GM21423 (cell line): ENCODE measurements at regions not wholly inside any gene's neighbourhood (a gene's known extent, or its start where the extent isn't known, plus 50 kb on each side); places are given as distances from the start of the nearest gene placed in this dataset.

Experiments
- ATAC-seq: cut with Tn5 transposase; IDR thresholded peaks from one replicate; pipeline ENCODE4 v1.9.1; 2021; ENCODE audit warnings: mild to moderate bottlenecking, moderate library complexity; ENCODE audit not compliant: unreplicated experiment

DNA sequence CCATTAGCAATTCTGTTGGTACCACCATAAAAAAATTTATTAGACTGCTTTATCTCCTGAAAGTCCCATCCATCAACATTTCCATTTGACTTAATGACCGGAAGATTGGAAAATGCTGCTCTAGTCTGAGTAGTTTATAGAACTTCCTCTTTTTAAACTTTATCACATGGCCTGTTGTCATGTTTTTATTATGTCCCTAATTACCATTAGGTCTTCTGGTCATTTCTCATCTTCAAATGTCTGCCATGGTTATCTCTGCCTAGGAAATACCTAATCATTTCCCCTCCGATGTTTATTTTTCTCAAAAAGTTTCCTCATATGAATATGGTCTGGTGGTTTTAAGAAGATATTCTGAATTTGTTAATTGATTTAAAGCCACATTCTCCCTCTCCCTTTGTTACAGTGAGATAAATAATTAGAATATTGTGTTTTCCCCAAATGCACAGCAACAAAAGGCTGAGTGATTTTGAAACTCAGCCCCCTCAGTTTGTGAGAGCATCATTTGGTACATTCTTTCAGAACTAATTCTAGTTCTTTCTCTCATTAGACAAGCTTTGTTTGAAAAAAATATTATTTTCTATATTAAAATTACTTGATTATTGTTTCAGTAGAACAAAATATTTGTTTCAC lies 317.1 kb upstream of the ST6GAL2 start:
- no peak for ATAC-seq

- ATAC-seq: no peak
These were observed 329.7 kb upstream of the ST6GAL2 start for GRCh38 chr2:107215401-107216350.

DNA sequence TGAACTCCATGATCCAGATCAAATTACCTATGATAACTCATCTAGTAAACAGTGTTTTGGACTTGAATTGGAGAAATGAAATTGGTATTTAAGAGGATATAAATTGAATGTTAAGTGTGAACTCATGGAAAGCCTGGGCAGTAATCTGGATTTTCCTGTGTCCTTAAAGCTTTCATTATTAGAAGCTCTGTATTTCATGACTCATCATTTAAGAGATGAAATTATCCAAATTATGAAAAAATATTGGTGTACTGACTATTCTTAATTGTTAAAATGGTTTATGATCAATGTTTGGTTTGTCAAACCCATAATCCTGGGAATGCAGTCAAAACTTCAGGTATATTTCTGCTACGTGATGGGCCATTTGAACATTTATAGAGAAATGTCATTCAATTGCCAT lies 332.2 kb upstream of the ST6GAL2 start:
- no peak for ATAC-seq

- ATAC-seq: no peak
These were observed 336.5 kb upstream of the ST6GAL2 start for GRCh38 chr2:107222466-107222865.

DNA sequence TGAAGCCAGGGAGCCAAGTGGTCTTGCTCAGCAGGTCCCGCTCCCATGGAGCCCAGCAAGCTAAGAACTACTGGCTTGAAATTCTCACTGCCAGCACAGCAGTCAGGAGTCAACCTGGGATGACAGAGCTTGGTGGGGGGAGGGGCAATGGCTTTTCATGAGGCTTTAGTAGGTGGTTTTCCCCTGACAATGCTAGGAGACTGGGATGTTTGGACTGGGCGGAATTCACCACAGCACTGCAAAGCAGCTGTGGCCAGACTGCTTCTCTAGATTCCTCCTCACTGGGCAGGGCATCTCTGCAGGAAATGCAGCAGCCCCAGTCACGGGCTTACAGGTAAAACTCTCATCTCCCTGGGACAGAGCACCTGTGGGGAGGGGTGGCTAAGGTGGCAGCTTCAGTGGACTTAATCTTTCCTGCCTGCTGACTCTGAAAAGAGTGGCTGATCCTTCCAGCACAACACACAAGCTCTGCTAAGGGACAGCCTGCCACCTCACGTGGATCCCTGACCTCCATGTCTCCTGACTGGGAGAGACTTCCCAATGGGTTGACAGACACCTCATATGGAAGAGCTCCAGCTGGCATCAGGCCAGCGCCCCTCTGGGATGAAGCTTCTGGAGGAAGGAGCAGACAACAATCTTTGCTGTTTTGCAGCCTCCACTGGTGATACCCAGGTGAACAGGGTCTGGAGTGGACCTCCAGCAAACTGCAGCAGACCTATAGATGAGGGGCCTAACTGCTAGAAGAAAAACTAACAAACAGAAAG lies 349.7 kb upstream of the ST6GAL2 start:
- no peak for ATAC-seq

- ATAC-seq: no peak
These were observed 356.8 kb upstream of the ST6GAL2 start for GRCh38 chr2:107242811-107243210.

DNA sequence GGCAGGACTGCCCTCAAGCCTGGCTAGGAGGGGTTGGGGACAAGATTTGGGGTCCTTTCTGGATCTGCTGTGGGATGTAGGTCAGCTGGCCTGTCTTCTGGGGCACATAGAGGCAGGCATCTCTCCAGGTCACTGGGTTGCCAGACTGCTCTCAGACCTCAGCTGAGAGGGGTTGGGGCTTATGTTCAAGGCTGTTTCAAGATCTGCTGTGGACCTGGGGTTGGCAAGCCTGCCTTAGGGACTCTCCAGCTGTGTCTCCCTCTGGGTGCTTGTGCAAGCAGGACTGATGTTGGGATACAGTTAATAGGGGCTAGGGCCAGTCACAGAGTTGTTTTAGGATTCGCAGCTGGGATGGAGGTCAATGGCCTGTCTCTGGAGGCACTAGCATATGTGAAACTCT lies 363.0 kb upstream of the ST6GAL2 start:
- ATAC-seq: no peak

GRCh38 chr2:107255744-107256143 lies 369.8 kb upstream of the ST6GAL2 start:
- no peak for ATAC-seq

DNA sequence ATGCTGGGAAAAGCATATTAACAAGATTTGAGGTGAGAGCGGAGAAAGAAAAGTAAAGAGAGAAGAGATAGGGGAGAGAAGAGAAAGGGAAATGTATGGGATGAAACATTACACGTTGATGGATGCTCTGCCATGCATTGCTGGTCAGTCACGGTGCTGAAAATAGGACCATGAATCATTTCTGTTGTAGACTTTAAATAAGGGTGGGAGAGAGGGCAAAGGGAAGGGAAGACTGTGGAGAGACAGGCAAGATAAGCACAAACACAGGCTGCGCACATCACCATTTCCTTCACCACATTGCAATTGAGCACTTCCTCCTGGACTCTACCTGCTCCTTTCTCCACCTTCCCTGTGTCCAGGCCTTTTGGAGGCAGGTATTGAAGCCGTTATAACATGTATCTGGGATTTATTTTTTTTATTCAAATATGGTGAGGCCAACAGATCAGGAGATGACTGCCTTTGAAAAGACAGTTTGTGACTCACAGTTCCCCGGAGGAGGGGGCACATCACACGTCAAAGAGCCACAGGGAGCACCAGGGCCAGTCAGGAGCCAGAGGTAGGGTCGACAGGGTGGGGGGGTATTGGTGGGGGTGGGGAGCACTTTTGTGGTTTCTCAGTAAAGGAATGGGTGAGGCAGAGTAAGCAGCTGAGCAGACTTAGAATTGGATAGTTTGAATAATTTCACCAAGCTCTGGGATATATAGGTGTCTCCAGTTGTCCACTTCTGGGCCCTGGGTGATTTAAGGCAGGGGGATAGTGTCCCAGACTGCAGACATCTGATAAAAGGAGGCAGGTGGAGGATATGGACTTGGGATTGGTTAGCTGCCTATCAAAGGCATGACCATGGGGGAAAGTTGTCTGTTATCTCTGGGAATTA lies 372.8 kb upstream of the ST6GAL2 start:
- ATAC-seq: no peak

DNA sequence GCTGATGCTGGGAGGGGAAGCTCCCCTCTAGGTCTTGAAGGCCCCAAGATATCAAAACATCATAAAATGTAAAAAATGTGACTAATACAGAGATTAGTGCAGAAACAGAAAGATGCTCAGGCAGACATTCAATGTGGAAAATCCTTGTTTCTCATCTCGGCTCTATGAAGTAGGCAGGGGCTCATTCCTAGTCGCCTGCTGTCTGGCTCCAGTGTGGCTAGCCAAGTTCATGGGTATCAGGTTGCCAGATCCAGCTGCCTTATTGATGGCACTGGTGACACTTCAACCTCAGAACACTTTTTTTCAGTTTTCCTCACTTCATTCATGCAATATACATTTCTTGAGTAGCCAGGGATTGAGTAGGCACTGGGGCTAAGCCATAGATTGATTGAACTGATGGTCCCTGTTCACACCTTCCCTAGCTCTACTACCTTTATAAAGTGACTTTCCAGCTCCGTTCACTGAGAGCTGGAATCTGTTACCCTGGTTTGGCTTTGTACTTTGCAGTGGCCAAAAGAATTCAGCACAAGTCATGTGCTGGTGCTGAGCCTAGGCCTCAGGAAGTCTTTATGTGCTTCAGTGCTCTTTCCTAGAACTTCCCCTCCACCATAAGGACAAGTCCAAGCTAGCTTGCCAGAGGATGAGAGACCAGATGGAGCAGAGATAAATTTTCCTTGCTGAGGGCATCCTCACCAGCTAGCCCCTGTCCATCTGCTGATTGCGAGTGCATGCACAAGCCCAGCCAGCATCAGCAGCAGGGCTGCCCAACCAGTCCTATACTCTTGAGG lies 373.6 kb upstream of the ST6GAL2 start:
- ATAC-seq: no peak

- no peak for ATAC-seq
These were observed 377.7 kb upstream of the ST6GAL2 start for GRCh38 chr2:107263628-107264027.

DNA sequence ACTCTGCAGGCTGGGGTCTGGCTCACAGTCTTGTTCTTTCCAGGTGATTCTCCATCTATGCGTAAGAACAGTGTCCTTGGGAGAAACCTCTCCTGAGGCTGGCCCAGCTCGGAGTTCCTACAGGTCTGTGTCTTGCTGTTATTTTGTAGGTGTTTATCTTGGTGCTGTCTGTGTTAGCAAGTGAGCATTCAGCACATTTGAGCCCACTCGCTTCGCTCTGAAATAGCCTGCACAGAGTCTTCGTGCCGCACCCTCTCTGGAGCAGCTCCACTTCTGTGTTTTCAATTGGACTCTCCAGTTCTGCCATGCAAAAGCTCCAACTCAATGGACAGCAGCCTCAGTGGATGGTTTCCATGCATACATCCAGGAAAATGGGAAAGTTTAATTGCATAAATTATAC lies 378.2 kb upstream of the ST6GAL2 start:
- no peak for ATAC-seq

DNA sequence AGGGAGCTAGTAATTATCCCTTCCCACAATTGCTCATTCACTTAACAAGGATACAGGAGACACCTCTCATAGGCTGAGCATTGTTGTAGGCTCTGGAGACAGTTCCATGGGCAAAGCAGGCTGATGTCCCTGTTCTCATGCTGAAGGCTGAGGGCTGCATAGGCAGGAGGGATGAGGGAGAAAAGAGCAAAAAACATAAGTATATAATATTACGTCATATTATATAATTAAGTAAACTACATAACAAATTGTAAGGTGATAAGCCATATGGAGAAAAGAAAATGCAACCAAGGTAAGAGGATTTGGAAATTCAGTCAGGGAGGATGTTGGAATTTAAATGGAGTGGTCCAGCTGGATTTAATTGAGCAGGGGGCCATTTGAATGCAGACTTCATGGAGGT lies 380.6 kb upstream of the ST6GAL2 start:
- ATAC-seq: no peak

- ATAC-seq: no peak
These were observed 381.1 kb upstream of the ST6GAL2 start for GRCh38 chr2:107267086-107267485.

GRCh38 chr2:107276034-107276433 lies 390.1 kb upstream of the ST6GAL2 start:
- ATAC-seq: no peak

- ATAC-seq: no peak
These were observed 392.7 kb upstream of the ST6GAL2 start for GRCh38 chr2:107278672-107279071.

GRCh38 chr2:107281637-107282036 lies 395.7 kb upstream of the ST6GAL2 start:
- ATAC-seq: no peak

DNA sequence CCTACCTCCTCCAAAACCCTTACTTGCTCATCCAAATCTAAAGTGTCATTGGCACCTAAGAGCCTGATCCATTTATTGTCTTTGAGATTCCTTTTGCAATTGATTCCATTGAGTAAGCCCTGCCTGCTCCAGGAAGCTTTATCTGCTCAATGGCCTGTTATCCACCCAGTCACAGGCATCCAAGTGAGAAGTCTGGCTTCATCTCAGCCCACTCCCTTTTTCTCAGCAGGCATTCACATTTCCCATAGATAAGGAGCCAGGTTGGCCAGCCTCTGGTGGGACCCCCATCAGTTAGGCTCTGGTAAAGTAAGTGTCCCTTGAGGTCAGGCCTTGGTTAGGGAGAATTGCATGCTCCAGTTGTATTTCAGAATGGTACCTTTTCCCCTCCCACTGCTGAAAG lies 396.2 kb upstream of the ST6GAL2 start:
- no peak for ATAC-seq

DNA sequence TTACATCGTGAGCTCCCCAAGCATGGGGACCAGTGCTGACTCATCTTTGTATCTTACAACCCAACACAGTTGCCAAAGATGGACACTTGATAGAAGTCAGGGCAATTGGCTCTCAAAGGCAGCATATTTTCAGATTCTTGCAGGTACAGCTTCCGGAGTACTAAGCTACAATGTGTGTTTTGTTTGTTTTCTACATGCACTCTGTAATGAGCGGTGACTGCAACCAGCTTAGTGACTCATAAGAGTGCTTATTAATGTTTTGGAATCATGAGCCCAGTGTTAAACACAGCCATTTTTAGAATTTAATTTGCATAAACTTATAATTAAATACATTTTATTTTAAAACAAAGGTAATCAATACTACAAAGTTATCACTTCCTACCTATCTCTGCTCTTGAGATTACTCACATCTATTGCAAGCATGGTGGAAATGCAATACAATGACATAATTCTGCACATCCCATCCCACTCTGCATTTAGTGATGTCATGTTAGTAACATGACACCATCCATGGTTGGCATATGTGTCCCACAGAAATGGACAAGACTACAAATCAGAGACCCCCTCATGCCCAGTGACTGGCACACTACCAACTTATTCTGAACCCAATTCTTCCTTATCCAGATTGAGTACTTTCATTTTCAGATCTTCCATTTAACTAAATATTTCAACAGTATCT lies 399.8 kb upstream of the ST6GAL2 start:
- ATAC-seq: no peak
